Smooth muscle cell (in vitro differentiated cells): ENCODE measurements at regions not wholly inside any gene's neighbourhood (a gene's known extent, or its start where the extent isn't known, plus 50 kb on each side); places are given as distances from the start of the nearest gene placed in this dataset.

ENCODE experiments used
- DNase-seq: peaks from one replicate; lab custom pipeline; 2025; ENCODE audit not compliant: unreplicated experiment; lab: John Stamatoyannopoulos, UW
- H2AFZ ChIP-seq: fragments of 200-600 bp; sonication (generic); 2 replicates; pipeline ENCODE4 v1.6.0; 2016; ENCODE audit warnings: antibody characterized with exemption, low read depth, mild to moderate bottlenecking
- H3F3A ChIP-seq: fragments of 200-600 bp; sonication (generic); 2 replicates; pipeline ENCODE4 v1.6.0; 2017; ENCODE audit warnings: antibody characterized with exemption, low read depth
- H3K27ac ChIP-seq: fragments of 200-600 bp; sonication (generic); 2 replicates; pipeline ENCODE4 v1.5.1; 2016; ENCODE audit warnings: low read depth, mild to moderate bottlenecking
- H3K27me3 ChIP-seq: fragments of 200-600 bp; sonication (generic); 2 replicates; pipeline ENCODE4 v1.6.1; 2016; ENCODE audit warnings: low read depth, mild to moderate bottlenecking
- H3K36me3 ChIP-seq: fragments of 200-600 bp; sonication (generic); 2 replicates; pipeline ENCODE4 v1.5.1; 2016; ENCODE audit warnings: low read depth
- H3K4me1 ChIP-seq: fragments of 200-600 bp; sonication (generic); 2 replicates; pipeline ENCODE4 v1.5.1; 2016; ENCODE audit warnings: low read depth
- H3K4me2 ChIP-seq: fragments of 200-600 bp; sonication (generic); 2 replicates; pipeline ENCODE4 v1.6.0; 2016; ENCODE audit warnings: mild to moderate bottlenecking
- H3K4me3 ChIP-seq: fragments of 200-600 bp; sonication (generic); 2 replicates; pipeline ENCODE4 v1.5.1; 2016; ENCODE audit warnings: mild to moderate bottlenecking
- H3K79me2 ChIP-seq: fragments of 200-600 bp; sonication (generic); 2 replicates; pipeline ENCODE4 v1.6.0; 2016; ENCODE audit warnings: low read depth, mild to moderate bottlenecking
- H3K9ac ChIP-seq: fragments of 200-600 bp; sonication (generic); 2 replicates; pipeline ENCODE4 v1.6.0; 2016; ENCODE audit warnings: low read depth
- H3K9me3 ChIP-seq: fragments of 200-600 bp; sonication (generic); replicated peaks from 2 replicates; pipeline ENCODE4 v1.5.1; 2016; ENCODE audit warnings: low read depth
- H4K20me1 ChIP-seq: fragments of 200-600 bp; sonication (generic); 2 replicates; pipeline ENCODE4 v1.6.0; 2016; ENCODE audit warnings: low read depth
- CTCF ChIP-seq: fragments of 200-600 bp; sonication (generic); IDR thresholded peaks from 2 replicates; pipeline ENCODE4 v1.5.1; 2017; ENCODE audit warnings: borderline replicate concordance, mild to moderate bottlenecking, antibody characterized with exemption; ENCODE audit not compliant: insufficient read depth, poor library complexity, severe bottlenecking
- WGBS: methylation state at CpG from one replicate; pipeline ENCODE4 v1.1.7; 2016; ENCODE audit warnings: low lambda C conversion rate; 5-methylcytosine and 5-hydroxymethylcytosine counted together

GRCh38 chr2:18170642-18171041 is 292.2 kb downstream of the KCNS3 start:
- H3K36me3 ChIP-seq = no peaks in the 10 kb centered on the region
- H3K9me3 ChIP-seq = no peaks in the 10 kb centered on the region
- DNase-seq = no peak
- WGBS = 90% methylated on average over 1 of the region's 1 CpG
- no peak overlapping the region for H3K9ac ChIP-seq
- no peaks in the 10 kb centered on the region for H4K20me1 ChIP-seq
- no peak overlapping the region for H3K4me2 ChIP-seq
- H3K27ac ChIP-seq = no peak overlapping the region
- no peak for TF ChIP-seq CTCF
- H3K79me2 ChIP-seq = no peaks in the 10 kb centered on the region
- no peaks in the 10 kb centered on the region for H3K27me3 ChIP-seq
- no peaks in the 10 kb centered on the region for H3K4me1 ChIP-seq
- no peak overlapping the region for H2AFZ ChIP-seq
- no peak overlapping the region for H3K4me3 ChIP-seq
- no peaks in the 10 kb centered on the region for H3F3A ChIP-seq

GRCh38 chr2:18169893-18170175 is 291.4 kb downstream of the KCNS3 start:
- TF ChIP-seq CTCF = no peak
- 45% methylated on average over 1 of the region's 1 CpG for WGBS

GRCh38 chr2:18169121-18169892 is 290.8 kb downstream of the KCNS3 start:
- no peak overlapping the region for H2AFZ ChIP-seq
- H3K4me2 ChIP-seq = no peak overlapping the region
- 86% methylated on average over 5 of the region's 5 CpGs for WGBS
- no peak overlapping the region for H3K9ac ChIP-seq
- no peak for DNase-seq
- no peaks in the 10 kb centered on the region for H3K9me3 ChIP-seq
- no peaks in the 10 kb centered on the region for H3K36me3 ChIP-seq
- H3K27ac ChIP-seq = no peak overlapping the region
- no peaks in the 10 kb centered on the region for H3K27me3 ChIP-seq
- H3K4me1 ChIP-seq = no peaks in the 10 kb centered on the region
- H3K4me3 ChIP-seq = no peak overlapping the region
- TF ChIP-seq CTCF = no peak
- no peaks in the 10 kb centered on the region for H3F3A ChIP-seq
- no peaks in the 10 kb centered on the region for H3K79me2 ChIP-seq
- H4K20me1 ChIP-seq = no peaks in the 10 kb centered on the region

More at GRCh38 chr2:18169893-18170175, 291.4 kb downstream of the KCNS3 start:
- Histone ChIP-seq H3K79me2 (no peaks in the 10 kb centered on the region), H3K4me2 (no peak overlapping the region), H3K27ac (no peak overlapping the region), H3F3A (no peaks in the 10 kb centered on the region), H3K4me3 (no peak overlapping the region), H3K36me3 (no peaks in the 10 kb centered on the region), H3K4me1 (no peaks in the 10 kb centered on the region), H3K9ac (no peak overlapping the region), H4K20me1 (no peaks in the 10 kb centered on the region), H2AFZ (no peak overlapping the region), H3K27me3 (no peaks in the 10 kb centered on the region), H3K9me3 (no peaks in the 10 kb centered on the region)
- no peak for DNase-seq

GRCh38 chr2:18167871-18168270 is 289.4 kb downstream of the KCNS3 start:
- no peak overlapping the region for H3K4me2 ChIP-seq
- TF ChIP-seq CTCF = no peak

More at GRCh38 chr2:18167871-18168270, 289.4 kb downstream of the KCNS3 start:
- Histone ChIP-seq H3K27ac (no peak overlapping the region), H3K27me3 (no peaks in the 10 kb centered on the region), H2AFZ (no peak overlapping the region), H3F3A (no peaks in the 10 kb centered on the region), H3K79me2 (no peaks in the 10 kb centered on the region), H3K9me3 (no peaks in the 10 kb centered on the region), H3K4me1 (no peaks in the 10 kb centered on the region), H4K20me1 (no peaks in the 10 kb centered on the region), H3K9ac (no peak overlapping the region), H3K4me3 (no peak overlapping the region), H3K36me3 (no peaks in the 10 kb centered on the region)
- no peak for DNase-seq
- WGBS = 78% methylated on average over 8 of the region's 8 CpGs
